Uterus (tissue), 2 donors: ENCODE measurements at regions not wholly inside any gene's neighbourhood (a gene's known extent, or its start where the extent isn't known, plus 50 kb on each side); places are given as distances from the start of the nearest gene placed in this dataset.

Source experiments
- POLR2A ChIP-seq, 2 donors: fragments of 450-650 bp; IDR thresholded peaks; one replicate each; pipeline ENCODE4 v1.6.1; 2016; ENCODE audit warnings: antibody characterized with exemption in 2 of 2, mild to moderate bottlenecking in 1 of 2, moderate library complexity in 1 of 2
- TF ChIP-seq, protein P1 (sequence below), 4 experiments: fragments of 200-600 bp in 2 of 4; fragments of 450-650 bp in 2 of 4; sonication (generic) in 2 of 4; IDR thresholded peaks; one replicate each; pipeline ENCODE4 v1.5.1; 2016 to 2019; ENCODE audit warnings: antibody characterized with exemption in 4 of 4, mild to moderate bottlenecking in 2 of 4, moderate library complexity in 1 of 4

GRCh38 chr3:117417411-117417810, 707.8 kb downstream of the TUSC7 start:
- TF ChIP-seq, protein P1, sequence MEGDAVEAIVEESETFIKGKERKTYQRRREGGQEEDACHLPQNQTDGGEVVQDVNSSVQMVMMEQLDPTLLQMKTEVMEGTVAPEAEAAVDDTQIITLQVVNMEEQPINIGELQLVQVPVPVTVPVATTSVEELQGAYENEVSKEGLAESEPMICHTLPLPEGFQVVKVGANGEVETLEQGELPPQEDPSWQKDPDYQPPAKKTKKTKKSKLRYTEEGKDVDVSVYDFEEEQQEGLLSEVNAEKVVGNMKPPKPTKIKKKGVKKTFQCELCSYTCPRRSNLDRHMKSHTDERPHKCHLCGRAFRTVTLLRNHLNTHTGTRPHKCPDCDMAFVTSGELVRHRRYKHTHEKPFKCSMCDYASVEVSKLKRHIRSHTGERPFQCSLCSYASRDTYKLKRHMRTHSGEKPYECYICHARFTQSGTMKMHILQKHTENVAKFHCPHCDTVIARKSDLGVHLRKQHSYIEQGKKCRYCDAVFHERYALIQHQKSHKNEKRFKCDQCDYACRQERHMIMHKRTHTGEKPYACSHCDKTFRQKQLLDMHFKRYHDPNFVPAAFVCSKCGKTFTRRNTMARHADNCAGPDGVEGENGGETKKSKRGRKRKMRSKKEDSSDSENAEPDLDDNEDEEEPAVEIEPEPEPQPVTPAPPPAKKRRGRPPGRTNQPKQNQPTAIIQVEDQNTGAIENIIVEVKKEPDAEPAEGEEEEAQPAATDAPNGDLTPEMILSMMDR (IDR thresholded peaks at IDR 0.05), result no peak
- no peak for TF ChIP-seq POLR2A (IDR thresholded peaks at IDR 0.05)
